ENCODE measurements at regions not wholly inside any gene's neighbourhood (a gene's known extent, or its start where the extent isn't known, plus 50 kb on each side); places are given as distances from the start of the nearest gene placed in this dataset.

DNA sequence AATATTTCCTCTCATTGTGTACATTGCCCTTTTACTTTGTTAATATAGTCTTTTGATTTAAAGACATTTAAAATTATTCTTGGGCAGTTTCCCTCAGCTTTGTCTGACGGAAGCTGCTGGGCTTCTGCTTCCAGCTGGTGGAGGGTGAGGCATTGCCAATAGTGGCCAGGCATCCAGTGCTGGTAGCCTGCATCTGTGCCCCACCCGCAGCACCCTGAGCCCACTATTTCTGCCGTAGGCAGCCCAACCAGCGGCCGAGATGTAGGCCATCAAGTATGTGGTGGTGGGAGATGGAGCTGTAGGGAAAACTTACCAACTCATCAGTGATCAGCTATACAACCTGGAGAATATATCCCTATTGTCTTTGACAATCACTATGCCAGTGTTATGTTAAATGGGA lies 226.0 kb upstream of the SYNCRIP start:
- TF ChIP-seq, protein P1, sequence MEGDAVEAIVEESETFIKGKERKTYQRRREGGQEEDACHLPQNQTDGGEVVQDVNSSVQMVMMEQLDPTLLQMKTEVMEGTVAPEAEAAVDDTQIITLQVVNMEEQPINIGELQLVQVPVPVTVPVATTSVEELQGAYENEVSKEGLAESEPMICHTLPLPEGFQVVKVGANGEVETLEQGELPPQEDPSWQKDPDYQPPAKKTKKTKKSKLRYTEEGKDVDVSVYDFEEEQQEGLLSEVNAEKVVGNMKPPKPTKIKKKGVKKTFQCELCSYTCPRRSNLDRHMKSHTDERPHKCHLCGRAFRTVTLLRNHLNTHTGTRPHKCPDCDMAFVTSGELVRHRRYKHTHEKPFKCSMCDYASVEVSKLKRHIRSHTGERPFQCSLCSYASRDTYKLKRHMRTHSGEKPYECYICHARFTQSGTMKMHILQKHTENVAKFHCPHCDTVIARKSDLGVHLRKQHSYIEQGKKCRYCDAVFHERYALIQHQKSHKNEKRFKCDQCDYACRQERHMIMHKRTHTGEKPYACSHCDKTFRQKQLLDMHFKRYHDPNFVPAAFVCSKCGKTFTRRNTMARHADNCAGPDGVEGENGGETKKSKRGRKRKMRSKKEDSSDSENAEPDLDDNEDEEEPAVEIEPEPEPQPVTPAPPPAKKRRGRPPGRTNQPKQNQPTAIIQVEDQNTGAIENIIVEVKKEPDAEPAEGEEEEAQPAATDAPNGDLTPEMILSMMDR (IDR thresholded peaks at IDR 0.05): no peak
- no peak for TF ChIP-seq POLR2AphosphoS5 (IDR thresholded peaks at IDR 0.05)

All from prostate gland (tissue), 2 donors.